Neural progenitor cell (in vitro differentiated cells): ENCODE measurements at regions not wholly inside any gene's neighbourhood (a gene's known extent, or its start where the extent isn't known, plus 50 kb on each side); places are given as distances from the start of the nearest gene placed in this dataset.

Experiments used
- DNase-seq: peaks from one replicate; pipeline ENCODE4 v3.0.0-alpha.2; 2016; ENCODE audit warnings: low spot score
- H2AFZ ChIP-seq: fragments of 200-600 bp; sonication (generic); replicated peaks from 2 replicates; pipeline ENCODE4 v1.6.1; 2016; ENCODE audit warnings: antibody characterized with exemption
- H3F3A ChIP-seq: fragments of 200-600 bp; sonication (generic); 2 replicates; pipeline ENCODE4 v1.6.1; 2016; ENCODE audit warnings: antibody characterized with exemption, low read depth
- H3K27ac ChIP-seq: fragments of 200-600 bp; sonication (generic); 2 replicates; pipeline ENCODE4 v1.5.1; 2016; ENCODE audit warnings: mild to moderate bottlenecking
- H3K27me3 ChIP-seq: fragments of 200-600 bp; sonication (generic); 2 replicates; pipeline ENCODE4 v1.6.1; 2016; ENCODE audit warnings: mild to moderate bottlenecking, moderate library complexity
- H3K36me3 ChIP-seq: fragments of 200-600 bp; sonication (generic); 2 replicates; pipeline ENCODE4 v1.5.1; 2016
- H3K4me1 ChIP-seq: fragments of 200-600 bp; sonication (generic); 2 replicates; pipeline ENCODE4 v1.6.1; 2016; ENCODE audit warnings: mixed run types
- H3K4me2 ChIP-seq: fragments of 200-600 bp; sonication (generic); 2 replicates; pipeline ENCODE4 v1.6.1; 2016
- H3K4me3 ChIP-seq: fragments of 200-600 bp; sonication (generic); 2 replicates; pipeline ENCODE4 v1.5.1; 2016
- H3K79me2 ChIP-seq: fragments of 200-600 bp; sonication (generic); 2 replicates; pipeline ENCODE4 v1.6.1; 2016; ENCODE audit warnings: low read depth
- H3K9ac ChIP-seq: fragments of 200-600 bp; sonication (generic); 2 replicates; pipeline ENCODE4 v1.6.1; 2016
- H3K9me3 ChIP-seq: fragments of 200-600 bp; sonication (generic); 2 replicates; pipeline ENCODE4 v1.5.1; 2016; ENCODE audit warnings: low read depth
- H4K20me1 ChIP-seq: fragments of 200-600 bp; sonication (generic); 2 replicates; pipeline ENCODE4 v1.6.1; 2016; ENCODE audit warnings: low read depth
- H3K27ac Mint-ChIP-seq: 3 replicates; pipeline ENCODE4 v1.8.0; 2021; ENCODE audit warnings: mixed read lengths
- H3K27me3 Mint-ChIP-seq: 2 replicates; pipeline ENCODE4 v1.8.0; 2022; ENCODE audit warnings: low read depth, mild to moderate bottlenecking, inconsistent platforms, moderate library complexity, mixed read lengths; ENCODE audit not compliant: insufficient read depth
- H3K36me3 Mint-ChIP-seq: 3 replicates; pipeline ENCODE4 v1.8.0; 2021; ENCODE audit warnings: mixed read lengths
- H3K4me1 Mint-ChIP-seq: 3 replicates; pipeline ENCODE4 v1.8.0; 2021; ENCODE audit warnings: mixed read lengths
- H3K4me3 Mint-ChIP-seq: 3 replicates; pipeline ENCODE4 v1.8.0; 2021; ENCODE audit warnings: mild to moderate bottlenecking, moderate library complexity, mixed read lengths
- H3K9me3 Mint-ChIP-seq: 3 replicates; pipeline ENCODE4 v1.8.0; 2020; ENCODE audit warnings: mixed read lengths
- CTCF ChIP-seq: fragments of 200-600 bp; sonication (generic); IDR thresholded peaks from 2 replicates; pipeline ENCODE4 v1.5.1; 2017; ENCODE audit warnings: antibody characterized with exemption, mild to moderate bottlenecking
- EZH2 ChIP-seq: fragments of 200-600 bp; sonication (generic); IDR thresholded peaks from 2 replicates; pipeline ENCODE4 v1.6.1; 2017; ENCODE audit warnings: antibody characterized with exemption, mild to moderate bottlenecking, moderate library complexity
- EZH2phosphoT487 ChIP-seq: fragments of 200-600 bp; sonication (generic); IDR thresholded peaks from 2 replicates; pipeline ENCODE4 v1.6.1; 2017; ENCODE audit warnings: antibody characterized with exemption

- Histone ChIP-seq H3K4me3 (no peak overlapping the region), H3K36me3 (no peaks in the 10 kb centered on the region), H3K4me1 (peaks cover 8% of the 10 kb centered on the region), H3K27me3 (no peaks in the 10 kb centered on the region), H3F3A (no peaks in the 10 kb centered on the region), H2AFZ (no peak overlapping the region), H4K20me1 (no peaks in the 10 kb centered on the region), H3K9me3 (no peaks in the 10 kb centered on the region), H3K79me2 (no peaks in the 10 kb centered on the region), H3K27ac (no peak overlapping the region), H3K9ac (no peak overlapping the region), H3K4me2 (no peak overlapping the region)
- H3K27ac Mint-ChIP-seq = no peak overlapping the region
- H3K9me3 Mint-ChIP-seq = peaks cover 16% of the 10 kb centered on the region
- H3K36me3 Mint-ChIP-seq = peaks cover 2% of the 10 kb centered on the region
- peaks cover 43% of the 10 kb centered on the region for H3K4me1 Mint-ChIP-seq
- no peak overlapping the region for H3K4me3 Mint-ChIP-seq
- no peak for DNase-seq
- peaks cover 4% of the 10 kb centered on the region for H3K27me3 Mint-ChIP-seq
- TF ChIP-seq CTCF = no peak
- TF ChIP-seq EZH2 = no peak
- TF ChIP-seq EZH2phosphoT487 = no peak
These were observed 129.4 kb upstream of the ASB18 start for GRCh38 chr2:236393581-236393980.

- Mint-ChIP-seq H3K36me3 (peaks cover 2% of the 10 kb centered on the region), H3K4me3 (no peak overlapping the region), H3K27ac (no peak overlapping the region), H3K4me1 (peaks cover 40% of the 10 kb centered on the region), H3K9me3 (peaks cover 13% of the 10 kb centered on the region), H3K27me3 (peaks cover 6% of the 10 kb centered on the region)
- Histone ChIP-seq H3K9me3 (no peaks in the 10 kb centered on the region), H3K9ac (no peak overlapping the region), H4K20me1 (no peaks in the 10 kb centered on the region), H3F3A (no peaks in the 10 kb centered on the region), H3K27me3 (no peaks in the 10 kb centered on the region), H3K79me2 (no peaks in the 10 kb centered on the region), H3K27ac (no peak overlapping the region), H3K4me2 (no peak overlapping the region), H2AFZ (no peak overlapping the region), H3K4me3 (no peak overlapping the region), H3K4me1 (peaks cover 8% of the 10 kb centered on the region), H3K36me3 (no peaks in the 10 kb centered on the region)
- DNase-seq = no peak
- TF ChIP-seq EZH2 = no peak
These were observed 130.4 kb upstream of the ASB18 start for GRCh38 chr2:236394571-236394970.

- Mint-ChIP-seq H3K27ac (peak overlapping the region; percentile 84), H3K27me3 (peaks cover 6% of the 10 kb centered on the region), H3K4me3 (no peak overlapping the region), H3K9me3 (peaks cover 8% of the 10 kb centered on the region), H3K36me3 (peaks cover 2% of the 10 kb centered on the region), H3K4me1 (peaks cover 39% of the 10 kb centered on the region)
- no peaks in the 10 kb centered on the region for H3K9me3 ChIP-seq
- peaks cover 8% of the 10 kb centered on the region for H3K4me1 ChIP-seq
- no peaks in the 10 kb centered on the region for H3K79me2 ChIP-seq
- H3K4me3 ChIP-seq = no peak overlapping the region
- no peaks in the 10 kb centered on the region for H4K20me1 ChIP-seq
- DNase-seq = no peak
- no peak overlapping the region for H3K9ac ChIP-seq
- TF ChIP-seq CTCF (no peak), EZH2phosphoT487 (no peak), EZH2 (no peak)
- no peaks in the 10 kb centered on the region for H3K36me3 ChIP-seq
- H3K4me2 ChIP-seq = no peak overlapping the region
- no peaks in the 10 kb centered on the region for H3K27me3 ChIP-seq
- H3K27ac ChIP-seq = no peak overlapping the region
- no peak overlapping the region for H2AFZ ChIP-seq
- H3F3A ChIP-seq = no peaks in the 10 kb centered on the region
These were observed 130.9 kb upstream of the ASB18 start for GRCh38 chr2:236395067-236395466.

GRCh38 chr2:236396818-236397350, 132.7 kb upstream of the ASB18 start:
- DNase-seq = no peak
- Mint-ChIP-seq H3K4me1 (peaks cover 34% of the 10 kb centered on the region), H3K9me3 (no peaks in the 10 kb centered on the region), H3K27me3 (peaks cover 7% of the 10 kb centered on the region), H3K27ac (peak overlapping the region; percentile 47), H3K4me3 (no peak overlapping the region), H3K36me3 (no peaks in the 10 kb centered on the region)
- Histone ChIP-seq H3K27me3 (no peaks in the 10 kb centered on the region), H3K36me3 (no peaks in the 10 kb centered on the region), H3K4me2 (no peak overlapping the region), H3K27ac (no peak overlapping the region), H3F3A (no peaks in the 10 kb centered on the region), H2AFZ (no peak overlapping the region), H3K4me3 (no peak overlapping the region), H4K20me1 (no peaks in the 10 kb centered on the region), H3K4me1 (peaks cover 9% of the 10 kb centered on the region), H3K9me3 (no peaks in the 10 kb centered on the region), H3K9ac (no peak overlapping the region), H3K79me2 (no peaks in the 10 kb centered on the region)
- TF ChIP-seq EZH2phosphoT487 (no peak), CTCF (no peak)
